ENCODE measurements at regions not wholly inside any gene's neighbourhood (a gene's known extent, or its start where the extent isn't known, plus 50 kb on each side); places are given as distances from the start of the nearest gene placed in this dataset.
"Not testable (repeated sequence)": the region's sequence is repeated elsewhere in the genome, so short reads cannot be mapped to it uniquely, and the experiment has no call there.

DNA sequence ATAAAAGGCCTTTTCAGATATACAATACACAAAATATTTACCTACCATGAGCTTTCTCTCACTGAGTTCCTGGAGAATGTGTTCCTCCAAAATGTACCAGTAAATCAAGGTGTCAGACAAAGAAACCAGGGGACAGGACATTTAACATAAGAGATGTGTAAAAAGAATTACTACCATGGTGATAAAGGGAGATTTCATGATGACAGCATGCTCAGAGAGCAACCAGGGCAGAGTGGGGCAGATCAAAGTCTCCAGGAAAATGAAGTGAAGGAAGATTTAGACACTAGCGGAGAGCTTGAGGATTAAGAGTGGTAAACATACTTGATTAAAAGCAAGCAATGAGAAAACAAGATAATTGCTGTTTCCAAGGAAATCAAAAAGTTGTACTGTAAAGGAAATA, 85.0 kb downstream of the FOXD4L6 start:
- not testable (repeated sequence) for H3K79me2 ChIP-seq (ENCODE audit: control insufficient read depth, insufficient read depth, low read length, unreplicated experiment); H2AFZ ChIP-seq (ENCODE audit: low read length, unreplicated experiment); H3K4me1 ChIP-seq (ENCODE audit: control insufficient read depth, insufficient read depth, low read length, unreplicated experiment); H3K27me3 ChIP-seq (ENCODE audit: insufficient read depth, low read length); H3K27ac ChIP-seq (ENCODE audit: low read depth, low read length); H3K4me3 ChIP-seq (ENCODE audit: low read depth, low read length)
- H3K36me3 ChIP-seq (ENCODE audit: insufficient read depth, low read length): 0 out of 2 replicates have a peak, but pooled peaks cover 13% of the 10 kb centered on the region

DNA sequence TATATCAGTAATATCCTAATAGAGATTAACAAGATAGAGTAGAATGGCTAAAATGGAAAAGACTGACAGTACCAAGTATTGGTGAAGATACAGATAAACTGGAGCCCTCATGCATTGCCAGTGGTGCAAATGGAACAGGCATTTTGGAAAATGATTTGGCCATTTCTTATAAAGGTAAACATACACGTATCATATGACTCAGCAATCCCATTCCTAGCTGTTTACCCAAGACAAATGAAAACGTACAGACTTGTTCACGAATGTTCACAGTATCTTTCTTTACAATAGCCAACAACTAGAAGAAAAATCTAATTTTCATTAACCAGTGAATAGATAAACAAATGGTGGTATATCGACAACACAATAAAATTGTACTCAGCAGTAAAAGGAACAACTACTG, 86.4 kb downstream of the FOXD4L6 start:
- not testable (repeated sequence) for H3K4me3 ChIP-seq (ENCODE audit: low read depth, low read length); H3K79me2 ChIP-seq (ENCODE audit: control insufficient read depth, insufficient read depth, low read length, unreplicated experiment); H2AFZ ChIP-seq (ENCODE audit: low read length, unreplicated experiment); H3K27ac ChIP-seq (ENCODE audit: low read depth, low read length); H3K27me3 ChIP-seq (ENCODE audit: insufficient read depth, low read length); H3K4me1 ChIP-seq (ENCODE audit: control insufficient read depth, insufficient read depth, low read length, unreplicated experiment)
- H3K36me3 ChIP-seq (ENCODE audit: insufficient read depth, low read length): 0 out of 2 replicates have a peak, but pooled peaks cover 13% of the 10 kb centered on the region

DNA sequence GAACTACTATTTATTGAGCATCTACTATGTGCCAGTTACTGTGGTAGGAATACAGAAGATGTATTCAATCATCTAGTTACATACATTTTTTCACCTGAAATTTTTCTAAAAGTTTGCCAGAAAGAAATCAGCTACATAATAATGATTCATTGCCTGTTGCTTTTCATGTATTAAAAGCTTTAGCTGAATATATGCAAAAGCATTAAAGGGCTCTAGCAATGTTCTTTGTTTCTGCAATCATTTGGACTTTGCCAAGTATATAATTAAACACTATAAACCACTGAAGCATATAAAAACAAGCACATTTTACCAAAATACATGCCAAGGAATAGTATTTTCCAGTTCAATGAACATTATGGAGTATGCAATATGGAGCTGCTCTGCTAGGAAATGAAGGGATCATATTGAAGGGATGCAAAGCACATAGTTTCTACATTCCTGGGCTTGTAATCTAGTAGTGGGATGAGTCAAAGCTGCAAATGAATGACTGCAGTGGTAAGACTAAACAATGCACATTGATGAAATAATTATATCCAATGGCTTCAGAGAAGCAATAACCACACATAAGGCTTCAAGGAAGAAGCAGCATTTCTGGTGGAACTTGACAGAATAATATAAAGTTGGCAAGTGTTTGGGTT, 87.7 kb downstream of the FOXD4L6 start:
- H3K36me3 ChIP-seq (ENCODE audit: insufficient read depth, low read length): 0 out of 2 replicates have a peak, but pooled peaks cover 13% of the 10 kb centered on the region
- not testable (repeated sequence) for H3K79me2 ChIP-seq (ENCODE audit: control insufficient read depth, insufficient read depth, low read length, unreplicated experiment); H3K4me1 ChIP-seq (ENCODE audit: control insufficient read depth, insufficient read depth, low read length, unreplicated experiment); H3K27me3 ChIP-seq (ENCODE audit: insufficient read depth, low read length); H2AFZ ChIP-seq (ENCODE audit: low read length, unreplicated experiment); H3K4me3 ChIP-seq (ENCODE audit: low read depth, low read length); H3K27ac ChIP-seq (ENCODE audit: low read depth, low read length)

DNA sequence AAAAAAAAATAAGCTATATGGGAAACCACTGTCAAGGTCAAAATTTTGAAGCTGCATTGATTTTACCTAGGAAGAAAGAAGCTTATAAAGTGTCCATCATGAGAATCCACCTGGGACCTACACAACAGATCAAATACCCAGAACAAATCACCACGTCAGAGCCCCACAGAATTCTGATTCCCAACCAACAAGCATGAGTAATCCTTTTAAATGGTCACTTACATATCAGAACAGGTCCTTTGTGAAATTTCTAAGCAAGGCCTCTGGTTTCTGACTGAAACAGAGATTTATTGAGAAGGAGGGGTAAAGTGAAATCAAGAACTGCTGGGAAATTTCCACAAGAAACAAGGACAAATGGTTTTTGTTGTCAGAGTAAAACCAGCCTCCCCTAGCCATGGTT, 93.2 kb downstream of the FOXD4L6 start:
- not testable (repeated sequence) for H3K4me1 ChIP-seq (ENCODE audit: control insufficient read depth, insufficient read depth, low read length, unreplicated experiment); H3K4me3 ChIP-seq (ENCODE audit: low read depth, low read length); H3K36me3 ChIP-seq (ENCODE audit: insufficient read depth, low read length); H3K27me3 ChIP-seq (ENCODE audit: insufficient read depth, low read length); H3K79me2 ChIP-seq (ENCODE audit: control insufficient read depth, insufficient read depth, low read length, unreplicated experiment); H2AFZ ChIP-seq (ENCODE audit: low read length, unreplicated experiment)
- peak overlapping the region; percentile 53 for H3K27ac ChIP-seq (ENCODE audit: low read depth, low read length)

DNA sequence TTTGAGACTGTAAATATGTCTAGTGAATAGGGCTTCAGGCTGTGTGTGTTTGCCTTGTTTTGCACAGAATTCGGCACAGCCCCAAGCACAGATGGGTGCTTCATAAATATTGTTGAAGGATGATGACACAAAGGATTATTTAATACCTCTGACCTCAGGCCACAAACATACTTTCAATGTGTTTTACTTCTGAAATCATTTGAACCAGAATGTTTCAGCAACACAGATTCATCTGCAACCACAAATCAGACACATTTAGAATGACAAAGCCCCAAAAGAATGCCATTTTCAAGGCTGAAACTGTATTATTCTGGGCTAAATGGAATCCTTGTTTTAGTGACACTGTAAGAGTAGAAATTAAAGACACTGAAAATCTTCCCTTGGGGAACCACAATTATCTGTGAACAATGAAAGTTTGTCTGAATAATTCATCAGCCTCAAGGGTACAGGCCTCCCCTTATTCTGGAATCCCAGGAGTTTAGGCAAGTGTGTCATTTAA, 93.7 kb downstream of the FOXD4L6 start:
- H3K4me3 ChIP-seq (ENCODE audit: low read depth, low read length); H3K79me2 ChIP-seq (ENCODE audit: control insufficient read depth, insufficient read depth, low read length, unreplicated experiment); H3K27me3 ChIP-seq (ENCODE audit: insufficient read depth, low read length); H3K4me1 ChIP-seq (ENCODE audit: control insufficient read depth, insufficient read depth, low read length, unreplicated experiment); H3K36me3 ChIP-seq (ENCODE audit: insufficient read depth, low read length); H2AFZ ChIP-seq (ENCODE audit: low read length, unreplicated experiment): not testable (repeated sequence)
- peak overlapping the region; percentile 53 for H3K27ac ChIP-seq (ENCODE audit: low read depth, low read length)

DNA sequence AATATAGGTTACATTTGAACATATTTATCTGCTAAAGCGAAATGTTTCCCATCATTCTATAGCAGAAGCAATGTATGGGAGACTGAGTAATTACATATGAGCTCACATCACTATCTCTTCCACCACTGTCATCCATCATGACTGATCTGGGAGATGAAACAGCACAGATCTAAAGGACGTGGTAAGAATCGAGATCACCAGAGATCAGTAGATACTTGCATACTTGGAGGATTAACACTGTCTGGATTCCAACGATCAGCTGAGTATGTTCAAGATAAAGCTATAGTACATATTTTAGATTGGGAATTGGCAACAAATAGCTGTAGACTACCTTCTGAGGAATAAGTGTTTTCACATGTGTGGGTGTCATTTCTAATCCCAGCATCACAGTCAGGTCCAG, 94.6 kb downstream of the FOXD4L6 start:
- H2AFZ ChIP-seq (ENCODE audit: low read length, unreplicated experiment); H3K4me3 ChIP-seq (ENCODE audit: low read depth, low read length); H3K27me3 ChIP-seq (ENCODE audit: insufficient read depth, low read length); H3K79me2 ChIP-seq (ENCODE audit: control insufficient read depth, insufficient read depth, low read length, unreplicated experiment); H3K4me1 ChIP-seq (ENCODE audit: control insufficient read depth, insufficient read depth, low read length, unreplicated experiment); H3K36me3 ChIP-seq (ENCODE audit: insufficient read depth, low read length); H3K27ac ChIP-seq (ENCODE audit: low read depth, low read length): not testable (repeated sequence)

DNA sequence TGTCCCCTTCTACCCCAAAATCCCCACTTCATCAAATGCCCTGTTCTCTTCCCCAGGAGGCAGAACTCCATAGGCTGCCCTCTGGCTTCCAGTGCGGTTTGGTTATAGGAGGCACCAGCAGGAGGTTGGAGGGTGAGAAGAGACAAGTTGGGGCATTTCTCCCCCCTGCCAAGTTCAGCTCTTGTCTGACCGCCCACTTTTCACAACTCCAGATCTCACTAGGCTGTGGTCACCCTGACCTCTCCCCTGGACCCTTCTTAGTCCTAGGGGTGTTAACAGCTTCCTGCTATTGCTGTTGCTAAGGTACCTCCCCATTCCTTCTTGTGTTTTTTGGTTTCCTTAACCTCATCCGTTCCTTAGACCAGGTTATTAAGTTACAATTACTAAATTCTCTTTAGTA, 95.1 kb downstream of the FOXD4L6 start:
- H3K4me3 ChIP-seq (ENCODE audit: low read depth, low read length); H2AFZ ChIP-seq (ENCODE audit: low read length, unreplicated experiment); H3K27ac ChIP-seq (ENCODE audit: low read depth, low read length); H3K27me3 ChIP-seq (ENCODE audit: insufficient read depth, low read length); H3K79me2 ChIP-seq (ENCODE audit: control insufficient read depth, insufficient read depth, low read length, unreplicated experiment); H3K36me3 ChIP-seq (ENCODE audit: insufficient read depth, low read length); H3K4me1 ChIP-seq (ENCODE audit: control insufficient read depth, insufficient read depth, low read length, unreplicated experiment): not testable (repeated sequence)

DNA sequence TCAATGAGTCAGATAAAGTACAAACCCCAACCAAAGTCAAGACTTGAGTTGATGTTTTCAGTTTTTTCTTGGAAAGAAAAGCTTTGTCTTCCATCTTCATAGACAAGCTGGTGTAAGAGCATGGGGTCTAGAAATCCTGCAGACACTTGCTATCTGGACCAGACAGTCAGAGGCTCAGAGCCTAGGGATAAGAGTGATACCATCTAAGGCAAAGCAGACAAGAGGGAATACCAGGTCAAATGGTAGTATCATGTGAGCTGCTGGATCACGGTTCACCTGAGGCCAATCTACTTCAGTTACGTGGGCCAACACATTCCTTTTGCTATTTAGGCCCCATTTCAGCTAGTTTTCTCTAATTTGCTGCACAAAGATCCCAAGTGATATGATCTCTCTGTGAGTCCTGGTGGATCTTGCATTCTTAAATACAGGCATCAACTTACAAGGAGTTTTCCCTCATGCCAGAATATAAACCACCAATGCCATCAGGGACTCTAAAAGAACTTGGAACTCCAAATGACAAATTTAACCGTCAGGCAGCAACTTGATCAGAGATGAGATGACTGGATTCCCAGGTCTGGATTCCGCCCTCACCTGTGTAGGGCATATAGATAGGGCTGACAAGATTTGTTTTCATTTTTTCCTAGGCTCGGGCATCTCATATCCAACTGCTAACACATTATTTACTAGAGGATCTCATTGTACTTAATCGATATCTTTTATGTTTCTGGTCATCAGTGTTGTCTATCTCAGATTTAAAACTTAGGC, 101.4 kb downstream of the FOXD4L6 start:
- H3K4me3 ChIP-seq (ENCODE audit: low read depth, low read length); H3K79me2 ChIP-seq (ENCODE audit: control insufficient read depth, insufficient read depth, low read length, unreplicated experiment); H3K36me3 ChIP-seq (ENCODE audit: insufficient read depth, low read length); H3K4me1 ChIP-seq (ENCODE audit: control insufficient read depth, insufficient read depth, low read length, unreplicated experiment); H3K27ac ChIP-seq (ENCODE audit: low read depth, low read length); H2AFZ ChIP-seq (ENCODE audit: low read length, unreplicated experiment); H3K27me3 ChIP-seq (ENCODE audit: insufficient read depth, low read length): not testable (repeated sequence)

DNA sequence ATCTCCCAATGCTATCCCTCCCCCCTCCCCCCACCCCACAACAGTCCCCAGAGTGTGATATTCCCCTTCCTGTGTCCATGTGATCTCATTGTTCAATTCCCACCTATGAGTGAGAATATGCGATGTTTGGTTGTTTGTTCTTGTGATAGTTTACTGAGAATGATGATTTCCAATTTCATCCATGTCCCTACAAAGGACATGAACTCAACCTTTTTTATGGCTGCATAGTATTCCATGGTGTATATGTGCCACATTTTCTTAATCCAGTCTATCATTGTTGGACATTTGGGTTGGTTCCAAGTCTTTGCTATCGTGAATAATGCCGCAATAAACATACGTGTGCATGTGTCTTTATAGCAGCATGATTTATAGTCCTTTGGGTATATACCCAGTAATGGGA, 106.1 kb downstream of the FOXD4L6 start:
- not testable (repeated sequence) for H3K27me3 ChIP-seq (ENCODE audit: insufficient read depth, low read length); H3K79me2 ChIP-seq (ENCODE audit: control insufficient read depth, insufficient read depth, low read length, unreplicated experiment); H3K4me3 ChIP-seq (ENCODE audit: low read depth, low read length); H2AFZ ChIP-seq (ENCODE audit: low read length, unreplicated experiment); H3K4me1 ChIP-seq (ENCODE audit: control insufficient read depth, insufficient read depth, low read length, unreplicated experiment); H3K36me3 ChIP-seq (ENCODE audit: insufficient read depth, low read length); H3K27ac ChIP-seq (ENCODE audit: low read depth, low read length)

DNA sequence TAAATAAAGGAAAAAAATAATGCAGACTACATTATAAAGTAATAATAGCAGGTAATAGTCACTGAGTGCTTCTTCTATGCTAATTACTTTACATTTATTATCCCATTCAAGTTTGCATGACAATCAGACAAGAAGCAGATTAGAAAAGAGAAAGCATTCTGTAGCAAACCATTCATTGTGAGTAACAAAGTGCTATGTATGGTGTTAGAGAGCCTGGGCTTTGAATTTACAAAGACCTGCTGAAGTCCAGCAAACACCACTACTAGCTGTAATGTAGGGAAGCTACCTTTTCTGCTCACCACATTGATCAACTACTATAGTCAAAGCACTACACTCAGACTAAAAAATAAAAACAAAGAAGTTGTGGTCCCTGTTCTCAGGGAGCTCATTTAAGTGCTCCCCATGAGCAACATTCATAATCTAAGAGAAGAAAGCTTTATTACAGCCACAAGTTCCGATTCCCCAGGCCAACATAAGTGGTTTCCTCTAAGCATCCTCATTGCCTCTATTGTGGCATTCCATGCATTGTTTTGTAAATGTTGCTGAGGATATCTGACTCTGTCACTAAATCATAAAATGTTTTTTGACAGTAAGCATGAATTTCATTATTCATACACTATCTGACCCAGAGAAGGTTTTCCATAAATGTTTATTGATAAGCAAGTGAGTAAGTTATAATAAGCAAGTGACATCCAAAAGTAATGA, 108.5 kb downstream of the FOXD4L6 start:
- not testable (repeated sequence) for H2AFZ ChIP-seq (ENCODE audit: low read length, unreplicated experiment); H3K27ac ChIP-seq (ENCODE audit: low read depth, low read length); H3K4me1 ChIP-seq (ENCODE audit: control insufficient read depth, insufficient read depth, low read length, unreplicated experiment); H3K36me3 ChIP-seq (ENCODE audit: insufficient read depth, low read length); H3K27me3 ChIP-seq (ENCODE audit: insufficient read depth, low read length); H3K79me2 ChIP-seq (ENCODE audit: control insufficient read depth, insufficient read depth, low read length, unreplicated experiment); H3K4me3 ChIP-seq (ENCODE audit: low read depth, low read length)

DNA sequence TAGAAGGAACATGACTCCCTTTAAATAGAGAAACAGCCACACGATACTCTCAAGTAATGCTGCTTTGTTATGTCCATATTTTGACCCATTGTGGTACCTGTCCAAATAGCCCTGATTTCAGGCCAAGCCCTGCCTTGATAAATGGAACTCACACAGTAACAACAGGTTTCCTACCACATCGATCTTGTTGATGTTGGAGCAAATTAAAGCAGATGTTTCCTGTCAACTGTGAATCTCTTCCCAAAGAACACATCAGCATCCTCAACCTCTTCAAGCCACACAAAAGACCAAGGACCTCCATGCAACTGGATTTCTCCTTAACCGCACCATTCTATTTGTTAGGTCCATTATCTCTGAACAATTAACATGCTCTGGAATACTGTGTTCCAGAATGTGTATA, 109.5 kb downstream of the FOXD4L6 start:
- not testable (repeated sequence) for H3K4me1 ChIP-seq (ENCODE audit: control insufficient read depth, insufficient read depth, low read length, unreplicated experiment); H3K36me3 ChIP-seq (ENCODE audit: insufficient read depth, low read length); H3K27me3 ChIP-seq (ENCODE audit: insufficient read depth, low read length); H2AFZ ChIP-seq (ENCODE audit: low read length, unreplicated experiment); H3K4me3 ChIP-seq (ENCODE audit: low read depth, low read length); H3K79me2 ChIP-seq (ENCODE audit: control insufficient read depth, insufficient read depth, low read length, unreplicated experiment); H3K27ac ChIP-seq (ENCODE audit: low read depth, low read length)
